Stomach (tissue), 8 donors: ENCODE measurements at regions not wholly inside any gene's neighbourhood (a gene's known extent, or its start where the extent isn't known, plus 50 kb on each side); places are given as distances from the start of the nearest gene placed in this dataset.

ENCODE experiments used
- DNase-seq, 2 donors: peaks; one replicate each; pipeline versions ENCODE4 v3.0.0 to v3.0.0-alpha.2; 2013 to 2019
- H3K27ac ChIP-seq, 5 donors: fragments of 200-600 bp in 4 of 5; sonication (generic) in 4 of 5; one replicate each; pipeline ENCODE4 v1.5.1; 2013 to 2019; ENCODE audit warnings: mild to moderate bottlenecking in 1 of 5, moderate library complexity in 1 of 5
- H3K27me3 ChIP-seq, 3 donors: fragments of 200-600 bp; sonication (generic); one replicate each; pipeline ENCODE4 v1.5.1; 2017 to 2019; ENCODE audit warnings: mixed run types in 1 of 3
- H3K36me3 ChIP-seq, 4 donors: fragments of 200-600 bp; sonication (generic); 1 replicate in 3 of 4; 2 replicates in 1 of 4; pipeline ENCODE4 v1.5.1; 2016 to 2019
- H3K4me1 ChIP-seq, 4 donors: fragments of 200-600 bp; sonication (generic); one replicate each; pipeline ENCODE4 v1.5.1; 2016 to 2019
- H3K4me3 ChIP-seq, 4 donors: fragments of 200-600 bp; sonication (generic) in 3 of 4; one replicate each; pipeline ENCODE4 v1.5.1; 2016 to 2019; ENCODE audit warnings: mild to moderate bottlenecking in 1 of 4
- H3K9me3 ChIP-seq, 4 donors: fragments of 200-600 bp; sonication (generic); one replicate each; pipeline ENCODE4 v1.5.1; 2016 to 2019
- CTCF ChIP-seq, 7 experiments: fragments of 450-650 bp in 4 of 7; fragments of 200-600 bp in 3 of 7; sonication (generic) in 3 of 7; IDR thresholded peaks; one replicate each; pipeline ENCODE4 v1.5.1; 2016 to 2019; ENCODE audit warnings: antibody characterized with exemption in 7 of 7, control low read depth in 2 of 7, mild to moderate bottlenecking in 1 of 7
- EP300 ChIP-seq: sonication (generic); formaldehyde crosslinking; IDR thresholded peaks from one replicate; pipeline ENCODE4 v1.6.1; 2017; ENCODE audit warnings: antibody characterized with exemption
- POLR2A ChIP-seq, 4 donors: fragments of 450-650 bp; IDR thresholded peaks; one replicate each; pipeline ENCODE4 v1.6.1; 2016; ENCODE audit warnings: antibody characterized with exemption in 4 of 4, control low read depth in 2 of 4, mild to moderate bottlenecking in 1 of 4, moderate library complexity in 1 of 4
- POLR2AphosphoS5 ChIP-seq, 3 donors: sonication (generic); formaldehyde crosslinking; IDR thresholded peaks; one replicate each; pipeline ENCODE4 v1.6.1; 2016; ENCODE audit warnings: antibody characterized with exemption in 3 of 3
- WGBS, 5 donors: extraction: QIAGEN DNeasy Blood & Tissue Kit in 3 of 5; methylation state at CpG; one replicate each; pipeline versions ENCODE4 v1.1.5 to v1.1.7; 2013 to 2018; 5-methylcytosine and 5-hydroxymethylcytosine counted together
- intact Hi-C: fragments of 100-400 bp; cut with DNase I; formaldehyde crosslinking; loops from one replicate; pipeline ENCODE4 v1.15.1; 2023; ENCODE audit warnings: low total_unique reads
- donor health status: healthy with polysubstance abuse.
- donor health status: Bipolar disorder and iron deficiency.
- donor health status: healthy.

- Histone ChIP-seq H3K27ac (no peak overlapping the region), H3K4me1 (peaks cover 0 to 9% (median 1%) of the 10 kb centered on the region in 4 donors), H3K27me3 (no peaks in the 10 kb centered on the region), H3K9me3 (no peaks in the 10 kb centered on the region), H3K36me3 (no peaks in the 10 kb centered on the region), H3K4me3 (no peak overlapping the region)
- TF ChIP-seq POLR2AphosphoS5 (IDR thresholded peaks at IDR 0.05) (no peak), EP300 (no peak), CTCF (IDR thresholded peaks at IDR 0.05) (no peak), POLR2A (IDR thresholded peaks at IDR 0.05) (no peak)
- WGBS, 5 donors: 79 to 85% (median 81%) methylated on average over 12 of the region's 12 CpGs
- no peak for DNase-seq
- intact Hi-C loops: no loop called here
Measured at GRCh38 chr6:140205795-140206593, 831.5 kb upstream of the CITED2 start.

GRCh38 chr6:140204154-140204553, 829.7 kb upstream of the CITED2 start:
- H3K4me1 ChIP-seq: peaks cover 0 to 9% (median 1%) of the 10 kb centered on the region in 4 donors
- H3K27me3 ChIP-seq: no peaks in the 10 kb centered on the region
- TF ChIP-seq POLR2AphosphoS5 (IDR thresholded peaks at IDR 0.05): no peak
- no peak for TF ChIP-seq CTCF (IDR thresholded peaks at IDR 0.05)
- TF ChIP-seq POLR2A (IDR thresholded peaks at IDR 0.05): no peak
- TF ChIP-seq EP300: no peak
- intact Hi-C loops: no loop called here
- no peak for DNase-seq
- no peak overlapping the region for H3K4me3 ChIP-seq
- H3K27ac ChIP-seq: no peak overlapping the region
- no peaks in the 10 kb centered on the region for H3K9me3 ChIP-seq
- no peaks in the 10 kb centered on the region for H3K36me3 ChIP-seq

GRCh38 chr6:140203661-140204147, 829.3 kb upstream of the CITED2 start:
- Histone ChIP-seq H3K4me3 (no peak overlapping the region), H3K36me3 (no peaks in the 10 kb centered on the region), H3K27ac (no peak overlapping the region), H3K9me3 (no peaks in the 10 kb centered on the region), H3K4me1 (peaks cover 0 to 9% (median 1%) of the 10 kb centered on the region in 4 donors), H3K27me3 (no peaks in the 10 kb centered on the region)
- intact Hi-C loops: no loop called here
- WGBS, 5 donors: 29 to 36% (median 32%) methylated on average over 2 of the region's 2 CpGs
- no peak for TF ChIP-seq POLR2AphosphoS5 (IDR thresholded peaks at IDR 0.05)
- TF ChIP-seq POLR2A (IDR thresholded peaks at IDR 0.05): no peak
- no peak for TF ChIP-seq CTCF (IDR thresholded peaks at IDR 0.05)
- TF ChIP-seq EP300: no peak
- DNase-seq: peak in 1 of 2 donors; percentile 41

GRCh38 chr6:140202964-140203515, 828.6 kb upstream of the CITED2 start:
- Histone ChIP-seq H3K27ac (no peak overlapping the region), H3K27me3 (no peaks in the 10 kb centered on the region), H3K4me1 (peaks cover 0 to 9% (median 1%) of the 10 kb centered on the region in 4 donors), H3K9me3 (no peaks in the 10 kb centered on the region), H3K4me3 (no peak overlapping the region), H3K36me3 (no peaks in the 10 kb centered on the region)
- 51 to 78% (median 69%) methylated on average over 2 of the region's 2 CpGs for WGBS, 5 donors
- TF ChIP-seq EP300: no peak
- no peak for TF ChIP-seq CTCF (IDR thresholded peaks at IDR 0.05)
- DNase-seq: peak in 1 of 2 donors; percentile 7
- intact Hi-C loops: no loop called here
